ENCODE measurements at regions not wholly inside any gene's neighbourhood (a gene's known extent, or its start where the extent isn't known, plus 50 kb on each side); places are given as distances from the start of the nearest gene placed in this dataset.

GRCh38 chr17:13933441-13934276 is 135.6 kb upstream of the COX10 start:
- no peak for DNase-seq

GRCh38 chr17:13939222-13939621 is 130.1 kb upstream of the COX10 start:
- no peak for DNase-seq

- DNase-seq, result no peak
Measured at GRCh38 chr17:13940858-13941665, 128.2 kb upstream of the COX10 start.

- no peak for DNase-seq
Measured at GRCh38 chr17:13941781-13942180, 127.5 kb upstream of the COX10 start.

GRCh38 chr17:13943909-13944308 is 125.4 kb upstream of the COX10 start:
- DNase-seq, result no peak

GRCh38 chr17:13947499-13947898 is 121.8 kb upstream of the COX10 start:
- no peak for DNase-seq

GRCh38 chr17:13952009-13952750 is 117.1 kb upstream of the COX10 start:
- DNase-seq, result no peak

- no peak for DNase-seq
Measured at GRCh38 chr17:13953841-13954240, 115.5 kb upstream of the COX10 start.

- no peak for DNase-seq
Measured at GRCh38 chr17:13957636-13958035, 111.7 kb upstream of the COX10 start.

- DNase-seq, result no peak
Measured at GRCh38 chr17:13958773-13959172, 110.5 kb upstream of the COX10 start.

GRCh38 chr17:13961265-13961664 is 108.0 kb upstream of the COX10 start:
- DNase-seq, result no peak

GRCh38 chr17:13962716-13963240 is 106.5 kb upstream of the COX10 start:
- no peak for DNase-seq

GRCh38 chr17:13967416-13967815 is 101.9 kb upstream of the COX10 start:
- DNase-seq, result no peak

GRCh38 chr17:13970531-13970930 is 98.8 kb upstream of the COX10 start:
- DNase-seq, result no peak

GRCh38 chr17:13973960-13974651 is 95.2 kb upstream of the COX10 start:
- no peak for DNase-seq

- no peak for DNase-seq
Measured at GRCh38 chr17:13977837-13978236, 91.5 kb upstream of the COX10 start.

GRCh38 chr17:13978478-13978877 is 90.8 kb upstream of the COX10 start:
- no peak for DNase-seq

- no peak for DNase-seq
Measured at GRCh38 chr17:13981881-13982280, 87.4 kb upstream of the COX10 start.

- no peak for DNase-seq
Measured at GRCh38 chr17:13984956-13985355, 84.3 kb upstream of the COX10 start.

GRCh38 chr17:13986855-13987254 is 82.4 kb upstream of the COX10 start:
- no peak for DNase-seq

- no peak for DNase-seq
Measured at GRCh38 chr17:13989138-13989537, 80.2 kb upstream of the COX10 start.

GRCh38 chr17:13993106-13993505 is 76.2 kb upstream of the COX10 start:
- no peak for DNase-seq

All from muscle of arm (tissue), 1 donor.